22Rv1 (cell line): ENCODE measurements at regions not wholly inside any gene's neighbourhood (a gene's known extent, or its start where the extent isn't known, plus 50 kb on each side); places are given as distances from the start of the nearest gene placed in this dataset.

Experiments used
- ZFX ChIP-seq: fragments of 450-650 bp; IDR thresholded peaks from 2 replicates; pipeline ENCODE4 v1.6.1; 2017; ENCODE audit warnings: antibody characterized with exemption, borderline replicate concordance
- TF ChIP-seq, protein P1 (sequence below): fragments of 450-650 bp; IDR thresholded peaks from 2 replicates; pipeline ENCODE4 v1.5.1; 2017; ENCODE audit warnings: mild to moderate bottlenecking

DNA sequence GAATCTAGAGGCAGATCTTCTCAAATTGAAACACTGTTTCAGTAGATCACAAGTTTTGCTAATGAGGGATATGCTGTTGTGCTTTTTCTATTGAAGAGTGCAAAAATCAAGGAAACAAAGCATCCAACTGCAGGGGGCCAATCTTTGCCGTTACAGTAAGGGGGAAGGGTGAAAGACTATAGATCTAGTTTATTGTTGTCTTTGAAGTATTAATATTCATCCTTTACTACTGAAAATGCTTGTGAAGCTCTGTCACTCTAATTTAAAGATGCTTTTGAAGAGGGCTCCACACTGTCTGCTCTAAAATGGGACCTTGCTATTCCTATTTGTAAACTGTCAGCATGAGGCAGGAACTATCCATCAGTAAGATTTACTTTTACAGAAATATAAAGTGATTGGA lies 110.3 kb downstream of the MBL2 start:
- TF ChIP-seq, protein P1, sequence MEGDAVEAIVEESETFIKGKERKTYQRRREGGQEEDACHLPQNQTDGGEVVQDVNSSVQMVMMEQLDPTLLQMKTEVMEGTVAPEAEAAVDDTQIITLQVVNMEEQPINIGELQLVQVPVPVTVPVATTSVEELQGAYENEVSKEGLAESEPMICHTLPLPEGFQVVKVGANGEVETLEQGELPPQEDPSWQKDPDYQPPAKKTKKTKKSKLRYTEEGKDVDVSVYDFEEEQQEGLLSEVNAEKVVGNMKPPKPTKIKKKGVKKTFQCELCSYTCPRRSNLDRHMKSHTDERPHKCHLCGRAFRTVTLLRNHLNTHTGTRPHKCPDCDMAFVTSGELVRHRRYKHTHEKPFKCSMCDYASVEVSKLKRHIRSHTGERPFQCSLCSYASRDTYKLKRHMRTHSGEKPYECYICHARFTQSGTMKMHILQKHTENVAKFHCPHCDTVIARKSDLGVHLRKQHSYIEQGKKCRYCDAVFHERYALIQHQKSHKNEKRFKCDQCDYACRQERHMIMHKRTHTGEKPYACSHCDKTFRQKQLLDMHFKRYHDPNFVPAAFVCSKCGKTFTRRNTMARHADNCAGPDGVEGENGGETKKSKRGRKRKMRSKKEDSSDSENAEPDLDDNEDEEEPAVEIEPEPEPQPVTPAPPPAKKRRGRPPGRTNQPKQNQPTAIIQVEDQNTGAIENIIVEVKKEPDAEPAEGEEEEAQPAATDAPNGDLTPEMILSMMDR: no peak
- no peak for TF ChIP-seq ZFX
